ENCODE measurements at regions not wholly inside any gene's neighbourhood (a gene's known extent, or its start where the extent isn't known, plus 50 kb on each side); places are given as distances from the start of the nearest gene placed in this dataset.

DNA sequence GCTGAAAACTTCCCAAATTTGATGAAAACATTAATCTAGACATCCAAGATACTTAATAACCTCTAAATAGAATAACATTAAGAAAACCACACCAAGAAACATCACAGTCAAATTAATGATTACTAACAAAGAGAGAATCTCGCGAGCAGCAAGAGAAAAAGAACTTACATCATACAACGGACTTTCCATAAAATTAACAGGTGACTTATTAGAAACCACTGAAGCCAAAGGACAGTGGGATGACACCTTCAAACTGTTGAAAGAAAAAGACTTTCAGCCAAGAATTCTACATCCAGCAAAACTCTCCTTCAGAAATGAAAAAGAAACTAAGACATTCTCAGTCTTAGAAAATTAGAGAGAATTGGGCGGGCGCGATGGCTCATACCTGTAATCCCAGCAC is 232.0 kb downstream of the SNCA start:
- FAIRE-seq, result no peak

More for the DNA sequence above, 232.0 kb downstream of the SNCA start:
- DNase-seq (ENCODE audit: low read depth, low spot score), result no peak
- no peaks in the 10 kb centered on the region for H3K4me1 ChIP-seq (ENCODE audit: control insufficient read depth, extremely low read depth, insufficient read depth, low read length)
- no peak overlapping the region for H3K9ac ChIP-seq (replicated peaks; ENCODE audit: extremely low read depth, insufficient read depth, low read length)
- no TSS peak for BruUV-seq (replicated peaks)
- H3K4me3 ChIP-seq (replicated peaks in 1 of 3; ENCODE audit: insufficient read depth in 1 of 3, low read depth in 1 of 3, low read length in 3 of 3), result no peak overlapping the region
- dilution Hi-C loops (cut with MboI; ENCODE audit: extremely low pct_ligation_motif_present, low sequenced_read_pairs), result no loop called here
- TF ChIP-seq MYC (IDR thresholded peaks at IDR 0.05; ENCODE audit: low read depth, low read length), result no peak
- TF ChIP-seq POLR2AphosphoS5 (IDR thresholded peaks at IDR 0.05; ENCODE audit: insufficient read depth, low read depth, low read length), result no peak
- no peak for TF ChIP-seq FOS (IDR thresholded peaks at IDR 0.05; ENCODE audit: borderline replicate concordance, insufficient read depth, low read length)
- no peak for TF ChIP-seq POLR2A (IDR thresholded peaks at IDR 0.05; ENCODE audit: low read depth, low read length)
- TF ChIP-seq GATA2 (IDR thresholded peaks at IDR 0.05; ENCODE audit: insufficient read depth, insufficient read length, low read depth, low read length), result no peak
- TF ChIP-seq, protein P1, sequence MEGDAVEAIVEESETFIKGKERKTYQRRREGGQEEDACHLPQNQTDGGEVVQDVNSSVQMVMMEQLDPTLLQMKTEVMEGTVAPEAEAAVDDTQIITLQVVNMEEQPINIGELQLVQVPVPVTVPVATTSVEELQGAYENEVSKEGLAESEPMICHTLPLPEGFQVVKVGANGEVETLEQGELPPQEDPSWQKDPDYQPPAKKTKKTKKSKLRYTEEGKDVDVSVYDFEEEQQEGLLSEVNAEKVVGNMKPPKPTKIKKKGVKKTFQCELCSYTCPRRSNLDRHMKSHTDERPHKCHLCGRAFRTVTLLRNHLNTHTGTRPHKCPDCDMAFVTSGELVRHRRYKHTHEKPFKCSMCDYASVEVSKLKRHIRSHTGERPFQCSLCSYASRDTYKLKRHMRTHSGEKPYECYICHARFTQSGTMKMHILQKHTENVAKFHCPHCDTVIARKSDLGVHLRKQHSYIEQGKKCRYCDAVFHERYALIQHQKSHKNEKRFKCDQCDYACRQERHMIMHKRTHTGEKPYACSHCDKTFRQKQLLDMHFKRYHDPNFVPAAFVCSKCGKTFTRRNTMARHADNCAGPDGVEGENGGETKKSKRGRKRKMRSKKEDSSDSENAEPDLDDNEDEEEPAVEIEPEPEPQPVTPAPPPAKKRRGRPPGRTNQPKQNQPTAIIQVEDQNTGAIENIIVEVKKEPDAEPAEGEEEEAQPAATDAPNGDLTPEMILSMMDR (IDR thresholded peaks at IDR 0.05; ENCODE audit: extremely low read depth in 1 of 2, insufficient read depth in 1 of 2, low read depth in 1 of 2, low read length in 2 of 2), result no peak
- TF ChIP-seq JUN (IDR thresholded peaks at IDR 0.05; ENCODE audit: borderline replicate concordance, insufficient read depth, insufficient read length, low read depth), result no peak
- TF ChIP-seq EZH2 (IDR thresholded peaks at IDR 0.05; ENCODE audit: borderline replicate concordance, low read depth, low read length, severe bottlenecking), result no peak
- TF ChIP-seq, protein P2, sequence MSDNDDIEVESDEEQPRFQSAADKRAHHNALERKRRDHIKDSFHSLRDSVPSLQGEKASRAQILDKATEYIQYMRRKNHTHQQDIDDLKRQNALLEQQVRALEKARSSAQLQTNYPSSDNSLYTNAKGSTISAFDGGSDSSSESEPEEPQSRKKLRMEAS (IDR thresholded peaks at IDR 0.05; ENCODE audit: insufficient read depth, insufficient read length), result no peak
- no peaks in the 10 kb centered on the region for H3K9me1 ChIP-seq (replicated peaks; ENCODE audit: control insufficient read depth, extremely low read depth, insufficient read depth, low read length)
- intact Hi-C loops (cut with micrococcal nuclease), result no loop called here
- no peaks in the 10 kb centered on the region for H3K79me2 ChIP-seq (ENCODE audit: control insufficient read depth, insufficient read depth, low read length)
- H2AFZ ChIP-seq (ENCODE audit: low read depth, low read length), result no peak overlapping the region
- no peaks in the 10 kb centered on the region for H4K20me1 ChIP-seq (replicated peaks; ENCODE audit: control insufficient read depth, extremely low read depth, insufficient read depth, low read length)
- no peaks in the 10 kb centered on the region for H3K27me3 ChIP-seq (ENCODE audit: control insufficient read depth in 2 of 2, insufficient read depth in 2 of 2, low read length in 2 of 2)
- H3K27ac ChIP-seq (ENCODE audit: insufficient read depth, low read depth, low read length), result no peak overlapping the region
- ChIA-PET POLR2A (no interaction called here), CTCF (no interaction called here)
- H3K36me3 ChIP-seq (ENCODE audit: control insufficient read depth in 2 of 2, extremely low read depth in 1 of 2, insufficient read depth in 2 of 2, low read length in 2 of 2), result no peaks in the 10 kb centered on the region
- H3K9me3 ChIP-seq (replicated peaks; ENCODE audit: control insufficient read depth, insufficient read depth, low read length), result no peaks in the 10 kb centered on the region
- no peak overlapping the region for H3K4me2 ChIP-seq (ENCODE audit: insufficient read depth, low read length)
